NCI-H446 (cell line): ENCODE measurements at regions not wholly inside any gene's neighbourhood (a gene's known extent, or its start where the extent isn't known, plus 50 kb on each side); places are given as distances from the start of the nearest gene placed in this dataset.

Experiments
- DNase-seq, 2 experiments: peaks; one replicate each; lab custom pipeline; 2025; lab: John Stamatoyannopoulos, UW

DNA sequence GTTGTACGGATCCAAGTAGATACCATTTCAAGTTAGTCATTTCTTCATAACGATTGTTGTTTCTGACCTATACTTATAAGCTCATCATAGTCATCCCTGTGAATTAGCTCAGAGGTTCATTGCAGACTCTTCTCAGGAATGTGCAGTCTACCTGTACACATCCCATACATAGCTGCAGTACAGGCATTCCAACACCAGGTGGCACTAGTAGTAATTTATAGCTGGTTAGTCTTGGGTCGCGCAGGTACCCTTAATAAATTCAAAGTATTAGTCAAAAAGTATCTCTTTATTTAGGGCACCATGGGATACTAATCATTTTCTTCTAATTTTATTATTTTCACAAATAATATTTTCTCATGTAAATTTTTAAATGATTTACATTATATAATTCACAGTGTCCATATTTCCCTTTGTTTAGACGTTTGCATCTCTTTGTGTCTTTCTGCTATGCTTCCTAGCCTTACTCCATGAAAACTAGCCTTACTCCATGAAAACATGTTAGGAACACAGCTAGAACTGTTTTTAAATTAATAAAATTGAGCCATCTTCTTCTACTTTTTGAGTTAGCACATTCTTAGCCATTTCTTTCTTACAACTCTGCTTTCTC lies 128.6 kb upstream of the FAM83B start:
- DNase-seq: peak; percentile 36 to 68

DNA sequence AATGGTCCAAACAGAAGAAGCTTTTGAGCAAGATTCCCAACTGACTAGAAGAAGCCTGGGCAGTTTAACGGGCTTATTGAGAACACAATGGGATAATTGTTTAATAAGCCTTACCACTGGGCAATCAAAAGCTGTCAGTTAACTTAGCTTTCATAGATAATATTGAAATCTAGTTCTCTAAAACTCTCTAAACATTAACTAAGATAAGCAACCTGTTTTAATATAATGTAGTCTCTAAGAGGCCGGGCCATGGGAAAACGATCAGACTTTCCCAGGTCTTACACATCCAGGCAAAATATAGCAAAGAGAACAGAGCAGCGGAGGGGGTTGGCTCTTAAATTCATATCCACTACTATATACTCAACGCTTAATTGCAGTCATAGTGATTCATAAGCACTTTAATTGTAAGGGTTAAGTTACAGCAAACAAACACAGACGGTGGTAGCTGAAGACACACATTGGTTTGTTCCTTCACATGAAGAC lies 128.0 kb upstream of the FAM83B start:
- DNase-seq: peak; percentile 51 to 64

DNA sequence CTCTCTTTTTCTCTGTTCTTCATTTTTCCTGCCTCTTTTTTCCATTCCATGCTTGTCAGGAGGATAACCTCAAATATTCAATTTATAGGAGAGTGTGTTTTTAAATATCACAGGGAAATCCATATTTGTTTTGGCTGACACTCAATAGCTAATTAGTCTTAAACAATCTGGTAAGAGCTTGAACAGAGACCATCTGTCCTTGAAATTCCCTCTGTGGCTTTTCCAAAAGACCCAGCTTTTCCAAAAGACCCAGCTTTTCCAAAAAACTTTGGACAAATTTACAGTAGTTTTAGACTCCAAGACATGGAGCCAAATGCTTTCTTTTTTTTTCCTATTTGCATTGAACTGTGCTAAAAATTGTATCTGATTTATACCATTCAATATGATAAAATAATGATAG lies 127.4 kb upstream of the FAM83B start:
- DNase-seq: peak; percentile 81 to 91

- peak; percentile 47 to 76 for DNase-seq
Observed at GRCh38 chr6:54719633-54720032, 126.9 kb upstream of the FAM83B start.

- DNase-seq: peak in 1 of 2 experiments; percentile 55
Observed at GRCh38 chr6:54722328-54722727, 124.2 kb upstream of the FAM83B start.

DNA sequence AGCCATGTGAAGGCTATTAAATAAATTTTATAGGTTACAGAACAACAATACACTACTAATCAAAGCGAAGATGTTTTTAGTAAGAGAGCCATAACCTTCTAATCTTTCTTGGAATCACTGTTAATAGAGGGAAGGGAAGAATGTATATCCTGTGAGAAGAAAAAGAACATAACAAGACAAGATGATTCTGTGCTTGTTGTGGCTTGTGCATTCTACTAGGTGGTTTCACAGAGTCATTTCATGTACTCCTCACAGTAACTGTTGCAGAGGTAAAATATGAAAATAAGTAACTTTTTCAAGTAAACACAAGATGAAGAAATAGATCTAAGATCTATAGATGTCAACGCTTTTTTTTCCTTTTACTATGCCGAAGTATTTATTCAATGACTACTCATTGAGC lies 116.9 kb upstream of the FAM83B start:
- no peak for DNase-seq

GRCh38 chr6:54730767-54731630 lies 115.6 kb upstream of the FAM83B start:
- no peak for DNase-seq

DNA sequence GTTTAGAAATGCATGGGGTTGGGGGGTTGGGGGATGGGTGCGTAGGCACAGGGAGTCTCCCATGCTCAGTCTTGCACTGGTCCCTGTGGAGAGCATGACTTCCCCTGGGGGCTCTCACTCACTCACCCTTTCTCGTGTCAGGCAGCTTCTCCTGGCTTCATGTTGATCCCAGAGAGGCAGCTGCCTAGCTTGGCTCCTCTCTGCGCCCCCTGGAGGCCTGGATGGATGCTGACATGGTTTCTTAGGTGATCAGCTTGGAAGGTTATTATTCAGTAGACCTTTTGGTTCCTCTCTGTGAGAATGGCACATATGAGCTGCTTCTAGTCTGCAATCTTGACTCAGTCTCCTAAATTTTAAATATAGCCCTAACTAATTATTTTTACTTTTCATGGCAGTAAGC lies 109.3 kb upstream of the FAM83B start:
- DNase-seq: no peak

GRCh38 chr6:54747955-54748354 lies 98.6 kb upstream of the FAM83B start:
- no peak for DNase-seq

GRCh38 chr6:54754406-54754805 lies 92.2 kb upstream of the FAM83B start:
- DNase-seq: no peak

DNA sequence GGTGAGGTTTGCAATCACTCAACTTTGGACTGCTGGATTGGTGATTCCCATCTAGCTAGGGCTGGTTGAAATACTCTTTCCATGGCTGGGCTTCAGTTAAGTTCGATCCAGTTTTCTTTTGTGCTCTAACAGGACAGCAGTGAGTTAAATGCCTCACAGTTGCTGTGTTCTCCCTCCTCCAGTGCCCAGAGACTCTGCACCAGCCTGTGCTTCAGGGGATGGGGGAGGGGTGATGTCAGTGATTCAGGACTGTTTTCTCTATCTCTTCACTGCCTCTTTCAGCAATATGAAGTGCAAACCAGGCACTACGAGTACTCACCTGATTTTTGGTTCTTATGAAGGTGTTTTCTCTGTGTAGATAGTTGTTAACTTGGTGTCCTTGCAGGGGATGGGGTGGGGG lies 88.2 kb upstream of the FAM83B start:
- DNase-seq: no peak

- DNase-seq: no peak
Observed at GRCh38 chr6:54768494-54768893, 78.1 kb upstream of the FAM83B start.

GRCh38 chr6:54770328-54770727 lies 76.2 kb upstream of the FAM83B start:
- no peak for DNase-seq

- no peak for DNase-seq
Observed at GRCh38 chr6:54771968-54772367, 74.6 kb upstream of the FAM83B start.

- no peak for DNase-seq
Observed at GRCh38 chr6:54772610-54773009, 74.0 kb upstream of the FAM83B start.

DNA sequence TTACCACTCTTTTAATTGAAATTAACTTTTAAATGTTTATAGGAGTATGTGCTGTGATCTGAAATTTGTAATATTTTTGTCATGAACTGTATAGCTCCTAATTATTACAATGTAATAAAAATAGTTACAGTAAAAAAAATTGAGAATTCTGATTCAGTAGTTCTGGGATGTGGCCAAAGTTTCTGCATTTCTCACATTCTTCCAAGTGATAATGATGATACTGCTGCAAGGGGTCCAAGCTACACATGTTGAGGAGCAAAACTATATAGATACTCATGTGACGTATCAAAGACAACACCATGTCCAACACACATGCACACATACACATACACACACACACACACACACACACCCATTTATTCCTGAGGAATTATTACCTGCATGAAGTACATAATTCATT lies 71.0 kb upstream of the FAM83B start:
- DNase-seq: peak in 1 of 2 experiments; percentile 7

- DNase-seq: no peak
Observed at GRCh38 chr6:54776891-54777290, 69.7 kb upstream of the FAM83B start.

- no peak for DNase-seq
Observed at GRCh38 chr6:54778731-54779130, 67.8 kb upstream of the FAM83B start.

GRCh38 chr6:54784011-54784410 lies 62.6 kb upstream of the FAM83B start:
- no peak for DNase-seq

GRCh38 chr6:54786154-54786553 lies 60.4 kb upstream of the FAM83B start:
- DNase-seq: no peak

- DNase-seq: no peak
Observed at GRCh38 chr6:54787825-54788224, 58.7 kb upstream of the FAM83B start.
